HG03432 (cell line): ENCODE measurements at regions not wholly inside any gene's neighbourhood (a gene's known extent, or its start where the extent isn't known, plus 50 kb on each side); places are given as distances from the start of the nearest gene placed in this dataset.
"Not testable (repeated sequence)": the region's sequence is repeated elsewhere in the genome, so short reads cannot be mapped to it uniquely, and the experiment has no call there.

Experiments
- ATAC-seq: cut with Tn5 transposase; IDR thresholded peaks from one replicate; pipeline ENCODE4 v1.9.1; 2021; ENCODE audit warnings: mild to moderate bottlenecking, moderate library complexity; ENCODE audit not compliant: unreplicated experiment

DNA sequence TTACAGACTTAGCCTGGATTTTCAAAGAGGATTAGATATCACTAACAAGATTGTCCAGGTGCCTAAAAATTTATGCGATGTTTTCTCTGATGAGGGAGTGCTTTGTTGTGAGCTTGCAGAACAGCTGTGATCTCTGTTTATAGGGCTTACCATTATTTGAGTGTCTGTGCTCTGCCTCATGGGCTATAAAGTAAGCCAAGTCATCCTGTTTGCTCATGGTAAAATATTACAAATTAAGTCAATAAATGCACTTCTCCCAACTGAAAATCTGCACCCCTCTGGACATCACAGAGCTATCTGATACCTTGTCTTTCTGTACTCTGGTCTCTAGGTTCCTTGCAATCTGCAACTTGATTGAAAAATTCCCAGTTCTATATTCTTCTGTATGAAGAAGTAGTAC lies 293.4 kb upstream of the ACTBL2 start:
- ATAC-seq: no peak

DNA sequence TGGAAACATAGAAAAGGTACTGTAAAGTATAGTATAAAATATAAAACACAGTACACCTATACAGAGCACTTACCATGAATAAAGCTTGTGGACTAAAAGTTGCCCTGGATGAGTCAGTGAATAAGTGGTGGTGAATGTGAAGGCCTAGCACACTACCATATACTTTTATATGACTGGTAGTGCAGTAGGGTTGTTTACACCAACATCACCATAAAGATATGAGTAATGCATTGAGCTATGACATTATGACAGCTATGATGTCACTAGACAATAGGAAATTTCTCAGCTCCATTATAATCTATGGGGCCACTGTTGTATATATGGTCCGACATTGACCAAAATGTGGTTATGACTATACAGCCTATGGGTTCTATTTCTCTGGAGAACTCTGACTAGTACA lies 291.8 kb upstream of the ACTBL2 start:
- ATAC-seq: no peak

DNA sequence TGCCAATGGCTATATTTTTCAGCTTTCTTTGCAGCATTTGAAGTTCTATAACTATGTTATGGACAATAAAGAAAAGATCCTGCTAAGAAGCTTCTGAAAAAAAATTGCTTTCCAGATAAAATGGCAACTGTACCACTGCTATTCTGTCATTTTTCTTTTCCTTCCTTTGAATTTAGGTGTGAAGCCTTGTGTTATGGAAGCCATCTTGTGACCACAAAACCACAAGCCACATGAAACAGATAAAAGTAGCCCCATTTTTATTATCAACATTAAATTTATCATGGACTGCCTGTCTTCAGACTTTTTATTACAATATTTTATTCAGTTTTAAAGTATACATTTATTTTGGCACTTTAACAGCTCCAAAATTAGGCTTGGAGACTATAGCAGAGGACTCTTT lies 289.9 kb upstream of the ACTBL2 start:
- ATAC-seq: no peak

DNA sequence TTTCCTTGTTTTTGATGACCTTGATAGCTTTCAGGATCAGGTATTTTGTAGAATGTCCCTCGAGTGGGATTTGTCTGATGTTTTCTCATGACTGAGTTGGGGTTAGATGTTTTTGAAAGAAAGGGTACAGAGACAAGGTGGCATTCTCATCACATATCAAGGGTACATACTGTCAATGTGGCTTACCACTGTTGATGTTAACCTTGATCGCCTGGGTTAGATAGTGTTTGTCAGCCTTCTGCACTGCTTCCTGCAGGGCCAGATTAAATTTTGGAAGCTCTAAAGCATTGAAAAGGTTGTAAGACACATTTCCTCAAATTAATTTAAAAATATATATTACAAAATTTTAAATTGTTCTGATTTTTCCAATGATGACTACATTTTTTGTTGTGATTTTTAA lies 287.4 kb upstream of the ACTBL2 start:
- ATAC-seq: no peak

DNA sequence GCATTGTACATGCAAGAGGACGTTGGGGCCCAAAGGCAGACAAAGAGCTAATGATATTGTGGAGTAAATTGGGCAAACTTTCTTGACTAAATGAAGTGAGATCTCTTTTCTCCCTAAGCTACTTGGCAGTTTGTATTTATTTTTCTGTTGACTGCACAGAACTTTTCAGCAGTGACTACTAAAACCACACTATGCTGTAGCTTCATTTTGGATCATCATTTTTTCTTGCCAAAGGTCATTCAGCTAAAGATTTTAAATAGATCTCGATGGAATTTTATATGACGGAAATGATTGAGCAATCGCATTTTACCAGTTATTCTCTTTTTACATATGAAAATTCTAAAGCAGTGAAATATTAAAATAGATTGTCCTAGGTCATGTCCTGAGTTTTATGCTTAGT lies 286.1 kb upstream of the ACTBL2 start:
- no peak for ATAC-seq

DNA sequence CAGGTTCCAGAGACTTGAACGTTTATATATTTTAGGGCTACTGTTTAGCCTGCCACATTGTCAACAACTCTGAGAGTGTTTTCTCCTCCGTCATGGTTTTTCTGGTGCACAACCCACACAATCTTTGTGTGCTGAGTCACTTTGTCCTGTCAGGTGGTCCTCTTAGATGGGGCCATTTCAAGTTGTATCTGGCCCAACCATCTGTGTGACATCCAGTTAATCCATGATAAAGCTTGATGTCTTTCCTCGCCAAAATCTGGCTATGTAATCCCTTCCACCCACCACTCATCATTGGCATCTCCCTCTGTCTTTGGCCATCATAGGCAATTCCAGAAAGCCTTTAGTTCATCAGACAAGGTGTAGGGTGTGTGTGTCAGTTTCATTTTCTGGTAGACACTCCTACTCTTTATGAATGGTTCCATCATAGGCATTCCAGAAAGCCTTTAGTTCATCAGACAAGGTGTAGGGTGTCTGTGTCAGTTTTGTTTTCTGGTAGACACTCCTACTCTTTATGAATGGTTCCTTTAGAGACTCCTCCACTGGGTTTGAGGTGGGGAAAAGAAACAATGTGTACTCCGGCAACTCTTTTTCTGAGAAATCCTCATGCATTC lies 282.0 kb upstream of the ACTBL2 start:
- ATAC-seq: no peak

DNA sequence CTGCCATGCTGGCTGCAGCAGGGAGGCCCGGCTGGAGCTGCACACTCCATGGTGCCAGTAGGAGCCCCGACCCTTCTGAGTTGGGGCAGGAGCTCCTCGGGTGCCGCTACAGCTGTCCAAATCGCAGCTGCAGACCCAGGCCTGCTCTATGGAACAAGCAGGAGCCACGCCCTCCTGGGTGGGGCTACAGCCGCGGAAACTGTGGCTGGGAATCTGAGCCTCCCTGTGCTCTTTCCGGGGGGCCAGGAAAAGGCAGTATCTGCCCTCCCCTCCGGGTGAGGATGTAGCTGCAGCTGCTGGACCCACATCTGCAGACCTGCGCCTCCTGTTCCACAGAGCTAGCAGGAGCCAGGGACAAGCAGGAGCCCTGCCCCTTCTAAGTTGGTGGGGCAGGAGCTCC lies 278.9 kb upstream of the ACTBL2 start:
- ATAC-seq: no peak

DNA sequence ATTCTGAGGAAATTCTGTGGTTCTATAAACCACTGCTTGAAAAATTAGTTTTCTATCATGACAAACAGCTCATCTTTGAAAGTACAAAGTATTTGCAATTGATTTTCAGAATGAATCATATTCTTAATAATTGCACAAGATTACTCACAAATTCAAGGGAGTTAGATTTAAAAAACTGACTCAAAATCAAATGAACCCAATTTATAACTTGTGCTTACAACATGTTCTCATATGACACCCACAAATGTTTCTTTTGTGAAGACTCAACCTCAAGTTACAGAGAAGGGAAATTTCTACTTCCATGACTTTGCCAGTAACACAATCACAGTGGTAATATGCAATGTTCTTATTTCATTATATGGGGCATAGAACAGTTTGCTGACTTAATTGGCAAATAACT lies 272.0 kb upstream of the ACTBL2 start:
- no peak for ATAC-seq

DNA sequence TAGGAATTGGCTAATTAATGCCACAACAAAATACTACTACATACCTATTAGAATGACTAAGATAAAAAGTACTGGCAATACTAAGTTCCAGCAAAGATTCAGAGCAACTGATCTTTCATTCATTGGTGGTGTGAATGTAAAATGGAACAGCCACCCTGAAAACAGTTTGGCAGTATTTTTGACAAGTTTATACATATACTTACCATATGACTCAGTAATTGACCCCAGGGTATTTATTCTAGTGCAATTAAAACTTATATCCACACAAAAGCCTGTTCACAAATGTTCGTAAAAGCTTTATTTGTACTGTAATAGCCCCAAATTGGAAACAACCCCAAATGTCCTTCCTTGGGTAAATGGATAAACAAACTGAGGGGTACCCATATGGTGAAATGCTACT lies 270.8 kb upstream of the ACTBL2 start:
- ATAC-seq: no peak

DNA sequence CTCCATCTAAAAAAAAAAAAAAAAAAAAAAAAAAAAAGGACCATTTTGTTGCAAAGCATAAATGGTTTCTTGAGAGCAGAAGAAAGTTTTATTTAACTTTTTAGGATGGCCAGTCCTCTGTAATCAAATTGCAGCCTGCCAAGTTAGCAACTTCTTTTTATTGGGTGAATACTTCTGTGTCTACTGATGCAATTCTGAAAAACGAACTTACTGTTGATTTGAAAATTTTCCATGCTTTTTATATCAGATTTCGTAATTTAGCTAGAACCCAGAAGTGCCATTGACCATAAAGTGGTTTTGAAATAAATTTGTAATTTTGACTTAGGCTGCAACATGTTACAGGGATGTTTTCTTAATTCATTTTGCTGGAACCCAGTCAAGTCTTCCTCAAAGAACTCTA lies 269.1 kb upstream of the ACTBL2 start:
- no peak for ATAC-seq

DNA sequence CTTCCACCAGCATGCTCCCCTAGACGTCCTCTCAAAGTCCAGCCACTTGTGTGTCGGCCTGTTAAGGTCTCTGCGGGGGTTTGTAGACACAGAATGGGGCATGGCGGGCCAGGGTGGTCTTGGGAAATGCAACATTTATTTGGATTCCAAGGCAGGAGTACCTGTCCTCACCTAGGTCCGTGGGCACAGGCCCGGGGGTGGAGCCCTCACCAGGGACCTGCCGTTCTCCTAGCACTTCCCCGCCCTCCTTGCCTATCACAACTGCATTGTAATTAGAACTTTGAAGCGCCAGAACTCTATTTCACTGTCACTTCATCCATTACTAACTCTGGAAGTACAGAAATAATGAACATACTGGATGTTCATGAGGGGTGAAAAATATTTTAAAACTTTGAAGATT lies 268.3 kb upstream of the ACTBL2 start:
- no peak for ATAC-seq

DNA sequence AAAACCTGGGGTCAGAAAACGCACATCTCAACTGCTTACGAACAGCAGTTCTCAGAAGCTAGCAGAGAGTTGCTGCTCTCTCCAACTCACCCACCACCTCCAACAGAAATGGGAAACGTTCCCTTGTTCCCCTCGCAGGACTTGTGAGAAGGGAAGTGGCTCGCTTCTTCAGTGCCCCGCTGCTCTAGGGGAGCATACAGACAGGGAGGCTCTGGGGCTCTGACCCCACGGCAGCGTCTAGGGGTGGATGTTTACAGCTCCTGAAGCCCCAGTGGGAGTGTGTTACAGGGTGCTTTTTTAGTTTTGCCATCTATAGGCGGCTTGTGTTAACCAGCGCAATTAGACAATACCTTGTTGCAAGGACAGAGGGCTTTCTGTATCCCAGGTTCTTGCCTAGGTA lies 267.7 kb upstream of the ACTBL2 start:
- no peak for ATAC-seq

DNA sequence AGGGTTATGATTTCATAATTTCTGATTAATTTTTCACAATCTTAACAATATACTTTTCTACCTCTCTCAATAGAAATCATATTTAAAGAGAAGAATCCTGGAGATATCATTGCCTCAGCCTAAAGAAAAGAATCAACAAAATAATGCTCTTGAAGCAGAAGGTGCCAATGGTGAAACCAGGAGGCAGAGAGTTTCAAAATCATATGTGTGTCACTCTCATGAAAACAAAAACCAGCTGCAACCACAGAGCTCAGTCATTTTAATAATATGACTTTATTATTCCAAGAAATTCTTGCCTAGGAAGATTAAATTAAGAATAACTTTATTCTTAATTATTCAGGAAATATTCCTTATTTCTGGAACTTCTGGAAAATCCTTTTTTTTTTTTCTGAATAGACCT lies 266.8 kb upstream of the ACTBL2 start:
- ATAC-seq: no peak

DNA sequence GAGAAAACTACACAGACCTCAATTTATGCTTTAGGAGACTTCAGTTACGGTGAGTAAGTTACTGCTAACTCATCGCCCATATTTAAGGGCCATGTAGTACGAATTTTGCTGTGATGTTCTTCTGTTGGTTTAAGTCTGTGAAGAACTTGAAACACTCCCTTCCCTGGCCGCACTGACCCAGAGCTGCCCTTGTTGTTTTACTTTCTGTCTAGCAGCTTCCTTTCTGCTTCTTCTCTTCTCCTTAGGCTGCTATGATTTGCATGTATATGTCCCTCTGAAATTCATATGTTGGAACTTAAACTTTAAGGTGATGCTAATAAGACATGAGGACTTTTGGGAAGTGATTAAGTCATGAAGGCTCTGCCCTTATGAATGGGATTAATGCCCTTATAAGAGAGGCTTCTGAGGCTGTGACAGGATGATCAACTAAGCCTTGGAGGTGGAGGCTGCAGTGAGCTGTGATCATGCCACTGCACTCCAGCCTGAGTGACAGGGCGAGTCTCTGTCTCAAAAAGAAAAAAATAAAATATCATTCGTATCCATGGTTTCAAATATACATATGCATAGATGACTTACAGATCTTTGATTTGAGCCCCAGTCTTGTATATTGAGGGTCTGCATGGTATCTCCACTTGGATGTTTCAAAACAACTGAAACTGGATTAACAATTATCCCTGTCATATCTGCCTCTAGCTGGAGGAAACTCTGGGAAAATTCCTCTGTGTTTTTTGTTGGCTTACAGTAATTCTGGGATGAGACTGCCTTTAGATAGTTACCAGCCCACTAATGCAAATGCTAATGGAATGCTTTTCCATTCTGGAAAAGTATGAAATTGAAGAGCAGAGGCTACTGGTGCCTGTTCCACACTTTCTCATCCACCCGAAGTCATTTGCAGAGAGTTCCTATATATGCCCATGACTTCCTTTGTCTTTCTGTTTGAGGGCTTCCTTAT lies 263.4 kb upstream of the ACTBL2 start:
- ATAC-seq: no peak

DNA sequence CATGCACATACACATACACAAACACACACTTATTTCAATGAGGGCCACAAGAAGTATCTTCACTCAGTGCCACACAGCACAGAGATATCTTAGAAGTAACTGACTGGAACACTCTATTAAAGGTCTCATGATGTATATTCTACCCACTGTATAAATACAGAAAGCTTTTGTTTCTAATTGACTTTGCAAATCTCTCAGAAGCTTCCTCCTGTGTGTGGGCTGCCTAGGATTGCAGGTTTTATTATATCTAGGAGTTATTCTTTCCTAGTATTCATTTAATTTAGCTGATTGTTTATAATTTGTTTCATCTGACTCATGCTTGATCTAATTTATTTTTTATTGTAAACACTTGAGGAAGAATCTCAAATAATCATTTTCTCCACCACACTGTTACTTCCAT lies 262.4 kb upstream of the ACTBL2 start:
- no peak for ATAC-seq

DNA sequence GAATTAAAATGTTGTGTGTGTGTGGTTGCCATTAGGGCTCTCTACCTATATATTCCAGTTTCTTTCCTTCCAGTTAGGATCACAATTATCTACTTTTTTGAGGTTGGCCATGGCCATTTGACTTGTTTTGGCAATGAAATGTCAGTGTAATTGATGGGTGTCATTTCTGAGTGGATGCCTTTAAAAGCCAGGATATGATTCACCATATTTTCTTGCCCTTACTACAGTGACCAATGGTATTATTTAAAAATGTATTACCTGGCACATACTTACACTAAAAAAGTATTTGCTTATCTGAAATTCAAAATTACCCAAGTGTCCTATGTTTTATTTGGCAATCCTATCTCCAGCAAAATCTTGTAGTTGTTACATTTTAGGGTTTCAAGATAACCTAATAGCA lies 258.7 kb upstream of the ACTBL2 start:
- ATAC-seq: no peak

DNA sequence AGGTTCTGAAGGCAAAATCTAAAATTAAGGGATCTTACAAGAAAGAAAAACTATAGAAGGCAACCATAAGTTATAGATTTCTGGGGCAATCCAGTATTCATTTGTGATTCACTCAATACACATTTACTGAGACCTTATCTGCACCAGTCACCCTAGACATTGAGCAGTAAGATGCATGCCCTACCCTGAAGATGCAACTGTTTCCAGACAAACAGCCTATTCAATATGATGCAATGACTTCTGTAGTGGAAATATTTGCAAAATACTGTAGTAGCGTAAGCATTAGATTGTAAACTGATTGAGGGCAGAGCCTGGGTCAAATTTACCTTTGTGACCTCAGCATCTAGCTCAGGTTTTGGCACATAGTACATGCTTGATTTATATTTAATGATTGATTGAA lies 256.2 kb upstream of the ACTBL2 start:
- ATAC-seq: no peak

DNA sequence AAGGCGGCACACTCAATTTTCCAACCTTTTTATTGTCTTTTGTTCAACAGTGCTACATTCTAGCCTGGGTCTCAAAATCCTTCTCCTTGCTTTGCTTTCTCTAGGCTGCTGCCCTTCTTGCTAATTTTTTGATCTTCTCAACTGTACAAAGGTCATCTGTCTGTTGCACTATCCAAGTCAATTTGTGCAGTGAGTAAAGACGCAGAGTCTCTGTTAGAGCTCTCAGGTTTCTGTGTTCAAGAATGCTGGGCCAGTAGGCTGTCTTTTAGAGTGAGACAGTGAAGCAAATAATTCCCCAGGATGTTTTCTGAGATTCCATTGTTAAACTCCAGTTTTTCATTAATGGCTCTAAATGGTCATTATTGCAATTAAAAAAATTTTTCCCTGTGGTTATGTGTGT lies 255.7 kb upstream of the ACTBL2 start:
- ATAC-seq: no peak

DNA sequence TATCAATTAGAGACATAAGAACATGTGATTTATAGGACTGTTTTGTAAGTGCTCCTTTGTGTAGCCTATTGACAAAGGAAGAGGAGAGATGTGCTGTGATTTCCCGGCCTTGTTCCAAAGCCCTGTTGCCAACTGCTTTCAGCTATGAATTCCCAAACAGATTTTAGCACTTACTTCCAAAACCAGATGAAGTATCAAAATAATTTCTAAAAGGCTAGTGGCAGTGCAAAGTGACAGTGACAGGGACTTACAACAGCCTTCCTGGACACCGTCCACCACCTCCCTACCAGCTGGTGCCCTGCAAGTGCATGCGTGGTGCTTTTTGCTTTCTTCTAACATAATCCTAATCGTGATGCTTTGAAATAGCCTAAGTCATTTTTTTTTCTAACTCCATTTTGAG lies 254.1 kb upstream of the ACTBL2 start:
- no peak for ATAC-seq

DNA sequence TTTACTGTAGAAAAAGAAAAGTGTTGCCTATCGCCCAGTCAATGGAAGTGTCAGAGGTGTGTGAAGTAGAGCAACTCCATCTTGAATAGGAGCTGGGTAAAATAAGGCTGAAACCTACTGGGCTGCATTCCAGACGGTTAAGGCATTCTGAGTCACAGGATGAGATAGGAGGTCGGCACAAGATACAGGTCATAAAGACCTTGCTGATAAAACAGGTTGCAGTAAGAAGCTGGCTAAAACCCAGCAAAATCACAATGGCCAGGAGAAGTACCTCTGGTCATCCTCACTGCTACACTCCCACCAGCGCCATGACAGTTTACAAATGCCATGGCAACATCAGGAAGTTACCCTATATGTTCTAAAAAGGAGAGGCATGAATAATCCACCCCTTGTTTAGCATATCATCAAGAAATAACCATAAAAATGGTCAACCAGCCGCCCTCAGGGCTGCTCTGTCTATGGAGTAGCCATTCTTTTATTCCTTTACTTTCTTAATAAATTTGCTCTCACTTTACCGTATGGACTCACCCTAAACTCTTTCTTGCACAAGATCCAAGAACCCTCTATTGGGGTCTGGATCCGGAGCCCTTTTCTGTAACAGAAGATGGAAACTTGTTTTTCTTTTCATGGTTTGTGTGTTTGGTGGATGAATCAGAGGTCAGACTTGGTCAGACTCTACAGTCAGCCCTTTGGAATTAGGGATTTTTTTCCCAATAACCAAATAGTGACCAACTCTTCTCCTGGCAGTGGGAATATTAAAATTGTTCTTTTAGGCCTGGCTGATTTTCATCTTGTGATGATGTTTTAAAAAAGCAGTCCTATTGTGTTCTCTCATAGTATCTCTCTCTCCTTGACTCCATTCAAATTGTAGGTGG lies 252.9 kb upstream of the ACTBL2 start:
- not testable (repeated sequence) for ATAC-seq

DNA sequence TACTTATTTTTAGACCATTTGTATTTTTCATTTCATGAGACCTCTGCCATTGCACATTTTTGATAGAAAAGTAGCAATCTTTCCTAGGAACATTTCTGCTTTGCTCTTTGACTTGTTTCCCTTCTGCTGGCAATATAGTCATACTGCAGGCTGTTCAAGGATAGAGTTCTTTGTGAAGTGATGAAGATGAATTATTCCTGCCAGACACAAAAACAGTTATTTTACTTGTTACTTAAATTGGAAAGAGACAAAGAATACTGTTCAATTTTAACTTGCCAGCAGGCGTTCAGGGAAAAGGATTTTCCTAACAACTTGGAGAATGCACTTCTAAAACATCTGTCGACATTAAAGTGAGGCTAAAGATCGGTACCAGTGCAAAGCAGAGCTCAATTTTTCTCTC lies 251.7 kb upstream of the ACTBL2 start:
- no peak for ATAC-seq

DNA sequence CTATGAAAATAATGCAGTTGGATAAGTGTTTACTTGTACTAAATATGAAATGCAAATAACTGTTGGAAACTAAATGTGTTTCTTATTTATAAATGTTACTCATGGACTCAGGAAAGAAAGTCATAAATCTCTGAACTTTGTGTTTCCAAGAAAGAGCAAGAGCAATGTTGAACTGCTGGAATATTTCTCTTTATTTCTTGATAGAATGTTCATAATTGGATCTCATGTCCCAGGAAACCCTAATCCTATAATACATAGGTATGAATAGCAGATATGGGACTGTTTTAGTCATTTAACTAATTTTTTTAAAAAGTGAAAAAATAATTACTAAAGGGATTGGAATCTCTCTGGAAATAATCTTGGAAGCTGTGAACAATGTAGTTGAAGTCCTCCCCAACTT lies 245.0 kb upstream of the ACTBL2 start:
- ATAC-seq: no peak
